GM18508 (cell line): ENCODE measurements at regions not wholly inside any gene's neighbourhood (a gene's known extent, or its start where the extent isn't known, plus 50 kb on each side); places are given as distances from the start of the nearest gene placed in this dataset.

Experiments used
- ATAC-seq: cut with Tn5 transposase; IDR thresholded peaks from one replicate; pipeline ENCODE4 v1.9.1; 2021; ENCODE audit warnings: moderate number of reproducible peaks; ENCODE audit not compliant: insufficient read depth, unreplicated experiment

GRCh38 chr5:104733063-104733669, 1170.6 kb upstream of the NUDT12 start:
- ATAC-seq, result no peak

GRCh38 chr5:104731331-104731730, 1168.7 kb upstream of the NUDT12 start:
- no peak for ATAC-seq

- no peak for ATAC-seq
Observed at GRCh38 chr5:104708027-104708426, 1145.4 kb upstream of the NUDT12 start.

- no peak for ATAC-seq
Observed at GRCh38 chr5:104706600-104706999, 1144.0 kb upstream of the NUDT12 start.

- no peak for ATAC-seq
Observed at GRCh38 chr5:104702212-104702611, 1139.6 kb upstream of the NUDT12 start.

GRCh38 chr5:104699438-104699837, 1136.8 kb upstream of the NUDT12 start:
- ATAC-seq, result no peak

GRCh38 chr5:104661256-104661655, 1098.7 kb upstream of the NUDT12 start:
- no peak for ATAC-seq

GRCh38 chr5:104659497-104659896, 1096.9 kb upstream of the NUDT12 start:
- ATAC-seq, result no peak

- ATAC-seq, result no peak
Observed at GRCh38 chr5:104652271-104652861, 1089.8 kb upstream of the NUDT12 start.

- ATAC-seq, result no peak
Observed at GRCh38 chr5:104650313-104651055, 1087.9 kb upstream of the NUDT12 start.

GRCh38 chr5:104646416-104646815, 1083.8 kb upstream of the NUDT12 start:
- ATAC-seq, result no peak

- no peak for ATAC-seq
Observed at GRCh38 chr5:104643320-104643719, 1080.7 kb upstream of the NUDT12 start.

GRCh38 chr5:104635227-104635626, 1072.6 kb upstream of the NUDT12 start:
- ATAC-seq, result no peak

GRCh38 chr5:104628911-104629310, 1066.3 kb upstream of the NUDT12 start:
- no peak for ATAC-seq

GRCh38 chr5:104626122-104626521, 1063.5 kb upstream of the NUDT12 start:
- ATAC-seq, result no peak

- ATAC-seq, result no peak
Observed at GRCh38 chr5:104612005-104612404, 1049.4 kb upstream of the NUDT12 start.

GRCh38 chr5:104611135-104611767, 1048.7 kb upstream of the NUDT12 start:
- no peak for ATAC-seq

GRCh38 chr5:104606258-104606829, 1043.8 kb upstream of the NUDT12 start:
- ATAC-seq, result no peak

GRCh38 chr5:104599726-104600125, 1037.1 kb upstream of the NUDT12 start:
- no peak for ATAC-seq

GRCh38 chr5:104598285-104598684, 1035.7 kb upstream of the NUDT12 start:
- no peak for ATAC-seq

- no peak for ATAC-seq
Observed at GRCh38 chr5:104594850-104595249, 1032.3 kb upstream of the NUDT12 start.
